Fibroblast of villous mesenchyme (primary cell): ENCODE measurements at regions not wholly inside any gene's neighbourhood (a gene's known extent, or its start where the extent isn't known, plus 50 kb on each side); places are given as distances from the start of the nearest gene placed in this dataset.
"Not testable (repeated sequence)": the region's sequence is repeated elsewhere in the genome, so short reads cannot be mapped to it uniquely, and the experiment has no call there.

Source experiments
- DNase-seq: peaks from one replicate; pipeline ENCODE4 v3.0.0-alpha.2; 2010; ENCODE audit warnings: low read depth
- H3K4me3 ChIP-seq: 2 replicates; pipeline ENCODE4 v1.5.1; 2011; ENCODE audit warnings: low read depth, mild to moderate bottlenecking, low read length
- TF ChIP-seq, protein P1 (sequence below): IDR thresholded peaks from 2 replicates; pipeline ENCODE4 v1.5.1; 2012; ENCODE audit warnings: low read depth, mild to moderate bottlenecking, low read length; ENCODE audit not compliant: insufficient read depth

DNA sequence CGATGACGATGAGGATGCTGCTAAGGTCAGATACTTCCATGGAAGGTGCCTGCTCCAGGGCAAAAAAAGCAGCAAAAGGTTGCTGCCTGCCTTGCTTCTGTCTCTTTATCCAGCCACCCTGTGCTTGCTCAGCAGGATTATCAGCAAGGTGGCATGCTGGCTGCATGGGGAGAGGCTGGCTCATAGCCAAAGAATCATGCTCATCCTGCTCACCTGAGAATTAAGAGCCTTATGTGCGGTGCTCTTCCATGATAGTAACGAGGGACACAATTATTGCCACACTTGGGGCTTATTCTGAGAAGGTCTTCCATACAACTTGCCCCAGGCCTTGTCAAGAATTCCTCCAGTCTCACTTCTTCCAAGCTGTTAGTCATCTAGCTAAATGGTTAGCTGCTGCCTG, 60.4 kb upstream of the SEC11C start:
- DNase-seq: no peak
- TF ChIP-seq, protein P1, sequence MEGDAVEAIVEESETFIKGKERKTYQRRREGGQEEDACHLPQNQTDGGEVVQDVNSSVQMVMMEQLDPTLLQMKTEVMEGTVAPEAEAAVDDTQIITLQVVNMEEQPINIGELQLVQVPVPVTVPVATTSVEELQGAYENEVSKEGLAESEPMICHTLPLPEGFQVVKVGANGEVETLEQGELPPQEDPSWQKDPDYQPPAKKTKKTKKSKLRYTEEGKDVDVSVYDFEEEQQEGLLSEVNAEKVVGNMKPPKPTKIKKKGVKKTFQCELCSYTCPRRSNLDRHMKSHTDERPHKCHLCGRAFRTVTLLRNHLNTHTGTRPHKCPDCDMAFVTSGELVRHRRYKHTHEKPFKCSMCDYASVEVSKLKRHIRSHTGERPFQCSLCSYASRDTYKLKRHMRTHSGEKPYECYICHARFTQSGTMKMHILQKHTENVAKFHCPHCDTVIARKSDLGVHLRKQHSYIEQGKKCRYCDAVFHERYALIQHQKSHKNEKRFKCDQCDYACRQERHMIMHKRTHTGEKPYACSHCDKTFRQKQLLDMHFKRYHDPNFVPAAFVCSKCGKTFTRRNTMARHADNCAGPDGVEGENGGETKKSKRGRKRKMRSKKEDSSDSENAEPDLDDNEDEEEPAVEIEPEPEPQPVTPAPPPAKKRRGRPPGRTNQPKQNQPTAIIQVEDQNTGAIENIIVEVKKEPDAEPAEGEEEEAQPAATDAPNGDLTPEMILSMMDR: no peak
- H3K4me3 ChIP-seq: no peak overlapping the region

DNA sequence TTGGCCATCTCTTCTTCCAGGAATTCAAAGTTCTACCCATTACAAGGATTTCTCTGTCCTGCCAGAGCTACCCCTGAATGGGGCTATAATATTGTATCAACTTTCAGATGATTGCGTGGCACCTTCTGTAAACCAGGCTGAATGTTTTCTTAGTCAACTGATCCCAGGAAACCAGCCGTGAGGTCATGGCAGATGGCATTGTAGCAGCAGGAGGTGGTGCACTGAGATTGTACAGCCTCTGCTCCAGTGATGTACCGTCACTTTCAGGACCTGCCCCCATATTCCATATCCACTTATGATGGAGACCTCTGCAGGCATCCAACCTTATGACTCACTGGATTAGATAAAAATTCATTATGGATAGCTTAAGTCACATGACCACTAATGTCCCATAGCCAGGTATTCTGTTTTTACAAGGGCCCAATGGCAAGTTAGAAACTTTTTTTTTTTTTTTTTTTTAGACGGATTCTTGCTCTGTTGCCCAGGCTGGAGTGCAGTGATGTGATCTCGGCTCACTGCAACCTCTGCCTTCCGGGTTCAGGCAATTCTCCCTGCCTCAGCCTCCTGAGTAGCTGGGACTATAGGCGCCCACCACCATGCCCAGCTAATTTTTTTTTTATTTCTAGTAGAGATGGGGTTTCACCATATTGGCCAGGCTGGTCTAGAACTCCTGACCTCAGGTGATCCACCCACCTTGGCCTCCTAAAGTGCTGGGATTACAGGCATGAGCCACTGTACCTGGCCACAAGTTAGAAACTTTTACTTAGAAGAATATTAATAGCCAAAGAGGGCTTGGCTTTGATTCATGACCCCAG, 59.8 kb upstream of the SEC11C start:
- not testable (repeated sequence) for DNase-seq, H3K4me3 ChIP-seq

DNA sequence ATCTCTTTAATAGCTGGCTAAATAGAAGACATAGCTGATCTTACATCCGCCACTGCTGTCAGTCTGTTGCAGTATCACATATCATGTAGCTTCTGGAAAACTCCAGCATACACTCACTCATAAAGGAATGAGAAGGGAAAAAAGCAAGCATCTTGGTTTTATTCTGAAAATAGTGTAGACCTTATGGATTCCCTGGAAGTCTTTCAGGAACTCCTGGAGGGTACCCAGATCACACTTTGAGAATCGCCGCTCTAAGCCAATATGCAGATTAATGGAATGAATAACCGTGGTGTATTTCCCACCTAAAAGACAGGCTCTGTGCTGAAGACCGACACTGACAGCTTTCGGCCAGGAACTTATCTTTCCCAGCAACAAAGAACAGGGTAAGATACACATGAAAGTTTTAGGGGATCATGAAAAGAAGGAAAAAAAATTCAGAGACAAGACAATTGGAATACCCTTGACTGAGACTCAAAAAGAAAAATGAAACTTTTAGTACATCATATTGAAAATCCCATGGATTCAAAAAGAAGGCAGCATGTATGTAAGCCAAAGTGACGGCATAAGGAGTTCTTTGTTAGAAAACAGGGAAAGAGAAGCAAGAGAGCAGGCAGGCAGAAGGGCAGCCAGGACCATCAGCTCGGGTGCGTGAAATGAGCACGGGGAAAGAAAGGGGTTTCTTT, 56.4 kb upstream of the SEC11C start:
- no peak for DNase-seq
- no peak overlapping the region for H3K4me3 ChIP-seq

DNA sequence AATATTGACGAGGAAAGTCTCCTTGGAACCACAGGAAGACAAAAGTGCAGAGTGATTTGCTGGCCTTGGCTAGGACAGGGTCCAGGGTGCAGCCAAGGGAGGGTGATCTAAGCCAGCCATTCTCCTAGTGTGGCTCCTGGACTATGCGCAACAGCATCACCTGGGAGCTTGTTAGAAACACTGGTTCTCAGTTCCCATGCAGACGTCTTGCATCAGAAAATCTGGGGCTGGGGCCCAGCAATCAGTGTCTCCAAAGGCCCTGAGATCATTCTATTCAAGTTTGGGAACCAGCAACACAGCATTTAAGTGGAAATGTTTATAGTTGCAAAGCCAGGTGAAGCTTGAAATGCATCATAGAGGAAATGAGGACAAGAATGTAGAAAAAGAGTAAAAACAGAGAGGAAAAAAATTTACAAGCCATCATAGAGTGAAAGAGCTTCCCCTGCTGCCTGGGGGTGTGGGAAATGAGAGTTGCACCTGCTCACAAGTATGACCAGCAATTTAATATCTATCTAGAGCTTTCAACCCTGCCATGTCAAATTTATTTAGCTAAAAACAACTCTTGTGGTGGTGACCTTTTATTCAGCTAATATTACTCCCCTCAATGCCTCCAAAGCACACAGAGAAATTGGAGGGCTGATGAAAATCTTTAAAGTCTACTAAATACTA, 54.4 kb upstream of the SEC11C start:
- H3K4me3 ChIP-seq: no peak overlapping the region
- DNase-seq: no peak
- TF ChIP-seq, protein P1: no peak

More for the DNA sequence above, 56.4 kb upstream of the SEC11C start:
- TF ChIP-seq, protein P1: no peak

DNA sequence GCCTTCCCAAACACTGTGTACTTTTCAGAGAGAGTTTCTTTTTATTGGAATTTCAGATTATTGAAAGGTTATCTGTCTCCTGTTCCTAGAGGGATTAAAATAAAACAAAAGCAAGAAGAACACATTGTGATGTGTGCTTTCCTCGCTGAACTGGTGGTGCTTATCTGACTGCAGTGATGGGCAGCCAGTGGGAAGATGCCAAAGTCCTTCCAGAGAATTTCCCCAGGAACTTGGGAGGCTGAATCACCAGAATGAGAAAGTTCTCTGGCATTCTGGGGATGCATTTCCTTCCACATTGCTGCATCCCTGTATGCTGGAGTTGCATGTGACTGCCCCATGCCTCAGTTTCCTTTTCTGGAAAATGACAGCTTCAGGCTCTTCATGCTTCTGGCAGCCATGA, 53.9 kb upstream of the SEC11C start:
- DNase-seq: no peak
- TF ChIP-seq, protein P1: no peak
- H3K4me3 ChIP-seq: no peak overlapping the region

DNA sequence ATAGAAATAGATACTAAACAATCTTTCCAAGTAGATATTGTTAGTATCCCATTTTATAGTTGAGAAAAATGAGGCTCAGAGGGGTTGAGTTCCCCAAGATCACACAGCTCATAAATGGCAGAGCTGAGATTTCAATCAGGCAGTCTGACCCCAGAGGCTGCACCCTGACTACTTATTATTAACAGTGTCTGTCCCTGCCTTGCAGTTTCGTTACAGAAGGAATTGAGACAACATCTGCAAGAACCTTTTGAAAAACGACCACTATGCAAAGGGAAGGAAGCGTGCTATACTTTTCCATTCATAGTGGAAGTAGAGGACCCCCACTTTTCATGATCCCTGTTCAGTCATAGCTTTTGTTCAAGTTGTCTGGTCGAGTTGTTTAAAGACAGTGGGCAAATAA, 53.2 kb upstream of the SEC11C start:
- no peak overlapping the region for H3K4me3 ChIP-seq
- no peak for DNase-seq
- TF ChIP-seq, protein P1: no peak

DNA sequence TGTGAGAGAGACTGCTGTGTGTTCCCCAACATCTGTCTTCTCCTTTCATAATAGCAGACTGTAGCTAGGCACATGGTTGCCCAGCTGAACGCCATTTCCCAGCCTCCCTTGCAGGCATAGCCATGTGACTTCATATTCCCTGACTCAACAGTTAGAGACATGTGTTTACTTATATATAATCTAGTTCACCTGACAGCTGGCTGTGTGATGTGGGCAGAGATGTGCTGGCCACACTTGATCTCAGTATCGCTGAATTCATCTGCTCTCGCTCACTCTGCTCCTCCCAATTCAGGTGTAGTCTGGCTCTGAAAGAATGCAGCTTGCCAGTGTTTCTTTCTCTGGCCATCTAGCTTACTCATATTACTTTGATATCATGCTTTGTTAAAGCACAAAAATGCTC, 52.3 kb upstream of the SEC11C start:
- DNase-seq: no peak
- no peak overlapping the region for H3K4me3 ChIP-seq
- TF ChIP-seq, protein P1: no peak
